Endothelial cell of umbilical vein (primary cell): ENCODE measurements at regions not wholly inside any gene's neighbourhood (a gene's known extent, or its start where the extent isn't known, plus 50 kb on each side); places are given as distances from the start of the nearest gene placed in this dataset.

ENCODE experiments used
- BruUV-seq: library from RNA; stranded (reverse); fragments of 400-500 nt; replicated peaks from 2 replicates; lab custom pipeline; 2021; lab: Mats Ljungman, UMichigan
- CTCF ChIA-PET: fragments of 300-600, 350-600 bp; sonication (Branson Sonifier 250); formaldehyde crosslinking; loops from one replicate; lab custom pipeline; 2021; ENCODE audit warnings: antibody characterized with exemption, inconsistent platforms; lab: Charles Lee
- POLR2A ChIA-PET: fragments of 300-600, 350-600 bp; sonication (Branson Sonifier 250); formaldehyde crosslinking; loops from one replicate; lab custom pipeline; 2021; ENCODE audit warnings: antibody characterized with exemption, inconsistent platforms; lab: Charles Lee
- DNase-seq: peaks from one replicate; pipeline ENCODE4 v3.0.0-alpha.2; 2011; ENCODE audit warnings: low read depth, low spot score
- FAIRE-seq: peaks from 2 replicates; lab custom pipeline; 2011; peaks lifted over from hg19 to GRCh38; lab: Jason Lieb, UNC
- H2AFZ ChIP-seq: 2 replicates; pipeline ENCODE4 v1.6.0; 2012; ENCODE audit warnings: low read depth, low read length, control low read depth, inconsistent platforms
- H3K27ac ChIP-seq: 2 replicates; pipeline ENCODE4 v1.5.1; 2011; ENCODE audit warnings: low read depth, mild to moderate bottlenecking, control low read depth, low read length, moderate library complexity; ENCODE audit not compliant: insufficient read depth
- H3K27me3 ChIP-seq, 2 experiments: 2 replicates each; pipeline versions ENCODE4 v1.6.0 to v1.6.1; 2011; ENCODE audit warnings: low read length in 2 of 2, mixed read lengths in 1 of 2; ENCODE audit not compliant: control insufficient read depth in 2 of 2, insufficient read depth in 2 of 2
- H3K36me3 ChIP-seq, 2 experiments: 2 replicates in 1 of 2; 3 replicates in 1 of 2; pipeline ENCODE4 v1.5.1; 2011; ENCODE audit warnings: low read length in 2 of 2, mild to moderate bottlenecking in 1 of 2, moderate library complexity in 1 of 2; ENCODE audit not compliant: control insufficient read depth in 2 of 2, insufficient read depth in 2 of 2; ENCODE audit errors: extremely low read depth in 1 of 2
- H3K4me1 ChIP-seq: 3 replicates; pipeline ENCODE4 v1.5.1; 2011; ENCODE audit warnings: mild to moderate bottlenecking, low read length; ENCODE audit not compliant: control insufficient read depth, insufficient read depth; ENCODE audit errors: extremely low read depth
- H3K4me2 ChIP-seq: 2 replicates; pipeline ENCODE4 v1.6.1; 2011; ENCODE audit warnings: low read length, control low read depth, mixed read lengths; ENCODE audit not compliant: insufficient read depth
- H3K4me3 ChIP-seq, 3 experiments: fragments of 200-600 bp in 1 of 3; sonication (generic), shearing (Covaris generic) in 1 of 3; replicated peaks in 1 of 3; 2 replicates each; pipeline ENCODE4 v1.5.1; 2011 to 2016; ENCODE audit warnings: control low read depth in 3 of 3, low read length in 3 of 3, mild to moderate bottlenecking in 2 of 3, inconsistent platforms in 1 of 3, low read depth in 1 of 3, moderate library complexity in 1 of 3; ENCODE audit not compliant: insufficient read depth in 1 of 3
- H3K79me2 ChIP-seq: 2 replicates; pipeline ENCODE4 v1.6.0; 2012; ENCODE audit warnings: low read length, inconsistent platforms; ENCODE audit not compliant: control insufficient read depth, insufficient read depth
- H3K9ac ChIP-seq: replicated peaks from 2 replicates; pipeline ENCODE3; 2011; ENCODE audit warnings: low read length, control low read depth; ENCODE audit not compliant: insufficient read depth; ENCODE audit errors: extremely low read depth
- H3K9me1 ChIP-seq: replicated peaks from 3 replicates; pipeline ENCODE4 v1.6.0; 2011; ENCODE audit warnings: mild to moderate bottlenecking, low read length; ENCODE audit not compliant: control insufficient read depth, insufficient read depth; ENCODE audit errors: extremely low read depth
- H3K9me3 ChIP-seq: replicated peaks from 2 replicates; pipeline ENCODE4 v1.5.1; 2012; ENCODE audit warnings: low read length, inconsistent platforms; ENCODE audit not compliant: control insufficient read depth, insufficient read depth
- H4K20me1 ChIP-seq: replicated peaks from 2 replicates; pipeline ENCODE3; 2011; ENCODE audit warnings: mild to moderate bottlenecking, low read length; ENCODE audit not compliant: control insufficient read depth, insufficient read depth; ENCODE audit errors: extremely low read depth
- CTCF ChIP-seq, 2 donors: IDR thresholded peaks; 1 replicate in 1 of 2; 2 replicates in 1 of 2; pipeline ENCODE4 v1.5.1; 2011; ENCODE audit warnings: low read length in 2 of 2, mild to moderate bottlenecking in 2 of 2, moderate library complexity in 2 of 2, control low read depth in 1 of 2, inconsistent platforms in 1 of 2, low read depth in 1 of 2; ENCODE audit not compliant: insufficient read depth in 1 of 2; ENCODE audit errors: extremely low read depth in 1 of 2
- EZH2 ChIP-seq: IDR thresholded peaks from 2 replicates; pipeline ENCODE4 v1.6.1; 2012; ENCODE audit warnings: borderline replicate concordance, low read depth, mild to moderate bottlenecking, moderate library complexity, low read length, inconsistent platforms; ENCODE audit not compliant: severe bottlenecking
- FOS ChIP-seq: IDR thresholded peaks from 2 replicates; pipeline ENCODE4 v1.6.1; 2011; ENCODE audit warnings: mild to moderate bottlenecking, low read length, moderate library complexity, borderline replicate concordance; ENCODE audit not compliant: insufficient read depth
- GATA2 ChIP-seq: IDR thresholded peaks from 2 replicates; pipeline ENCODE4 v1.7.0; 2011; ENCODE audit warnings: low read depth, mild to moderate bottlenecking, moderate library complexity, mixed read lengths, low read length; ENCODE audit not compliant: insufficient read length, insufficient read depth
- JUN ChIP-seq: IDR thresholded peaks from 2 replicates; pipeline ENCODE4 v1.6.1; 2011; ENCODE audit warnings: borderline replicate concordance, low read depth; ENCODE audit not compliant: insufficient read length, insufficient read depth
- MAX ChIP-seq: IDR thresholded peaks from 2 replicates; pipeline ENCODE4 v1.6.1; 2011; ENCODE audit not compliant: insufficient read depth, insufficient read length
- MYC ChIP-seq: IDR thresholded peaks from one replicate; pipeline ENCODE4 v1.6.1; 2011; ENCODE audit warnings: mild to moderate bottlenecking, low read depth, low read length
- POLR2A ChIP-seq: IDR thresholded peaks from 2 replicates; pipeline ENCODE4 v1.6.1; 2012; ENCODE audit warnings: low read depth, mild to moderate bottlenecking, control low read depth, low read length
- POLR2AphosphoS5 ChIP-seq: IDR thresholded peaks from 2 replicates; pipeline ENCODE4 v1.6.1; 2012; ENCODE audit warnings: low read depth, mild to moderate bottlenecking, control low read depth, low read length, moderate library complexity; ENCODE audit not compliant: insufficient read depth
- dilution Hi-C: fragments of 300-500 bp; cut with MboI; formaldehyde crosslinking; loops from one replicate; pipeline ENCODE4 v1.15.0; 2019; ENCODE audit warnings: low sequenced_read_pairs; ENCODE audit not compliant: extremely low pct_ligation_motif_present
- intact Hi-C: fragments of 100-400 bp; cut with micrococcal nuclease; formaldehyde crosslinking; loops from one replicate; pipeline ENCODE4 v1.10.0; 2022

DNA sequence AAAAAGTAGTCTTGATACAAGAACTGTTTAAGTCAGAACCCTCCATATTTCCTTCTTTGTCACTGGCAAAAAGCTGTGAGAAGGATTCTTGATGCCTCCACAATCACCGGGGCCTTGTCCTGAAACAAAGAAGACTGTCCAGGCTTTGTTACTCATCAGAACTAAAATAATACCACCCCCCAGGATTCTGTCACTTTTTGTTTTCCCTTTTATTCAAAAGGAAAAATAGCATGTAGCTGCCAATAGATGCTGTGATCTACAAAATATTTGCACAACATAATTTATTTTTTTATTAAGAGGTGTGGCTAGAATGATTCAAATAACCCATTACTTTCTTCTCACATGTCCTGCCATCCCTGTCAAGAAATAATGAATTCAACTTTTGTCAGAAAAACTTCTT lies 173.7 kb downstream of the LYPLAL1 start:
- FAIRE-seq (no peak), DNase-seq (no peak)
- H4K20me1 ChIP-seq, result no peaks in the 10 kb centered on the region
- ChIA-PET POLR2A (no interaction called here), CTCF (interaction anchor here (0.9 to 1.0 kb wide), 3 partner anchors 8 to 18 kb away, joined by 3 read pairs; no protein-coding TSS in a partner anchor)
- H2AFZ ChIP-seq, result no peak overlapping the region
- dilution Hi-C loops, result no loop called here
- TF ChIP-seq CTCF (IDR thresholded peaks at IDR 0.05; ENCODE audit: extremely low read depth in 1 of 2, insufficient read depth in 1 of 2, low read depth in 1 of 2, low read length in 2 of 2) (no peak), JUN (no peak), FOS (no peak), MAX (no peak), POLR2A (no peak), EZH2 (no peak), MYC (no peak), POLR2AphosphoS5 (no peak), GATA2 (no peak)
- H3K9me1 ChIP-seq, result no peaks in the 10 kb centered on the region
- H3K4me2 ChIP-seq, result no peak overlapping the region
- no peak overlapping the region for H3K4me3 ChIP-seq
- no peak overlapping the region for H3K27ac ChIP-seq
- H3K4me1 ChIP-seq, result no peaks in the 10 kb centered on the region
- no peaks in the 10 kb centered on the region for H3K79me2 ChIP-seq
- no peaks in the 10 kb centered on the region for H3K27me3 ChIP-seq
- peaks cover 10% of the 10 kb centered on the region for H3K9me3 ChIP-seq
- BruUV-seq, result no TSS peak
- H3K36me3 ChIP-seq, result no peaks in the 10 kb centered on the region
- intact Hi-C loops, result no loop called here
- H3K9ac ChIP-seq, result no peak overlapping the region
